Skin epidermis (tissue), 12 donors: ENCODE measurements at regions not wholly inside any gene's neighbourhood (a gene's known extent, or its start where the extent isn't known, plus 50 kb on each side); places are given as distances from the start of the nearest gene placed in this dataset.
A peak's percentile ranks its signal among the peaks of the same experiment; 100 is the strongest.

Experiments
- H3K27ac ChIP-seq, 21 experiments: fragments of 200-600 bp; sonication (generic) in 11 of 21; one replicate each; pipeline ENCODE4 v1.5.0; 2020; ENCODE audit warnings: mild to moderate bottlenecking in 3 of 21, inconsistent platforms in 2 of 21, moderate library complexity in 2 of 21
- H3K4me3 ChIP-seq, 7 experiments: fragments of 200-600 bp; sonication (generic) in 2 of 7; one replicate each; pipeline ENCODE4 v1.5.0; 2020; ENCODE audit warnings: inconsistent platforms in 2 of 7, mild to moderate bottlenecking in 2 of 7, moderate library complexity in 1 of 7

DNA sequence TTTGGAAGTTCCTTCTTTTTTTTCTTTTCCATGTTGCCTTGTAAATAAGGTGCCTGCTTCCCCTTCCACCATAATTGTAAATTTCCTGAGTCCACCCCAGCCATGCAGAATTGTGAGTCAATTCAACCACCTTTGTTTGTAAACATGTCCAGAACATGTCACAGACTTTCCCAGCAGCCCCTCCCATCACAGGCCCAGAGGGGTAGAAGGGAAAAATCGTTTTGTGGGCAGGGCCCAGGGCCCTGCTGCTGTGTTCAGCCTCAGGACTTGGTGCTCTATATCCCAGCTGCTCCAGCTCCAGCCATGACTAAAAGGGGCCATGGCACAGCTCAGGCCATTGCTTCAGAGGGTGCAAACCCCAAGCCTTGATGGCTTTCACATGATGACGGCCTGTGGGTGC lies 384.6 kb upstream of the NCAM2 start:
- no peak overlapping the region for H3K4me3 ChIP-seq
- H3K27ac ChIP-seq: no peak overlapping the region

- Histone ChIP-seq H3K27ac (no peak overlapping the region), H3K4me3 (no peak overlapping the region)
Measured at GRCh38 chr21:20617130-20617529, 381.1 kb upstream of the NCAM2 start.

DNA sequence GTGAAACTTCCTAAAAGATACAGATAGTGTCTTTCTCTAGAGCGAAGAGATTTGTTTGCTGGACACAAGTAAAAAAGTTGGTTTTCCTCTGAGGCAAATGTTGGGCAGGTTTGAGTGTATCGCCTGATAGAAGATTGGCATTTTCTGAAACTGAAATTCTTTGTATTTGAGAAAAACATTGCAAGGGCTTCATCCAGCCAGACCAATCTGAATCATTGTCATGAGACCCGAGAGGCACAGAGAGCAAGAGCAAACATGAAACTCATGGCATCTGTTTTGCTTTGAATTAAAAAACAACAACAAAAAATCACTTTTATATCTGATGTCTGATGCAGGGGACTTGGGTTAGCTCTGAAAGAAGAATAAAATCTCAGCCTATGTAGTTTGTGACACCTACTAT lies 379.3 kb upstream of the NCAM2 start:
- Histone ChIP-seq H3K27ac (no peak overlapping the region), H3K4me3 (no peak overlapping the region)

DNA sequence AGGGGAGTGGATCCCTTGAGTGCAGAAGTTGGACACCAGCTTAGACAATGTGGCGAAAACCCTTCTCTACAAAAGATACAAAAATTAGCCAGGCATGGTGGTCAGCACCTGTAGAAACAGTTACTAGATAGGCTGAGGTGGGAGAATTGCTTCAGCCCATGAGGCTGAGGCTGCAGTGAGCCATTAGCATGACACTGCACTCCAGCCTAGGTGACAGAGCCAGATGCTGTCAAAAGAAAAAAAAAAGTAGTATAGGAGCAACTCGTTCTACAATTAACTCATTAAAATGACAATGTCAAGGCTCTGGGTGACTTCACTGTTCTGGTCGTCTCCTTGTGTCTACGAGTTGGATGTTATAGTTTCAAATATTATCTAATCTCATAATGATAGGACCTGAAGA lies 370.6 kb upstream of the NCAM2 start:
- Histone ChIP-seq H3K4me3 (no peak overlapping the region), H3K27ac (no peak overlapping the region)

- no peak overlapping the region for H3K4me3 ChIP-seq
Measured at GRCh38 chr21:20631633-20632032, 366.6 kb upstream of the NCAM2 start.

GRCh38 chr21:20639026-20639425 lies 359.2 kb upstream of the NCAM2 start:
- Histone ChIP-seq H3K4me3 (no peak overlapping the region), H3K27ac (no peak overlapping the region)

More at GRCh38 chr21:20631633-20632032, 366.6 kb upstream of the NCAM2 start:
- no peak overlapping the region for H3K27ac ChIP-seq

GRCh38 chr21:20641241-20641640 lies 357.0 kb upstream of the NCAM2 start:
- Histone ChIP-seq H3K4me3 (no peak overlapping the region), H3K27ac (no peak overlapping the region)

DNA sequence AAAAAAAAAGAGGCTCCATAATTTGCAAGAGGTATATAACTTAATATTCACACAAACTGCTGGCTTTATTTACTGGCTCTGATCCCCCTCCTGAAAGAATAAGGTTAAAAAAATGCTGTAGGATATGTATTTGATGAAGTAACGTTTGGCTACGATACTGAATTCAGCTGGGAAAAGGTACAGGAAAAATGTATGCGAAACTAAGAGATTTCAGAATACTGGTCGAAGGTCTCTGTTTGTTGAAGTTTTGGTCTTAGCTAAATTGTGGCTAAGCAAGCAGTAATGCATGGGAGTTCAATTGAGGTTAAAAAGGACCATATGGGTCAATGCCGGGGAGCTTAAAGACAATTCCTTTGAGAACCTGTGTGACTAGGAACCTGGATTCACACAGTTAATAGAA lies 355.5 kb upstream of the NCAM2 start:
- Histone ChIP-seq H3K4me3 (no peak overlapping the region), H3K27ac (no peak overlapping the region)

GRCh38 chr21:20644552-20644951 lies 353.7 kb upstream of the NCAM2 start:
- H3K4me3 ChIP-seq: no peak overlapping the region
- no peak overlapping the region for H3K27ac ChIP-seq

DNA sequence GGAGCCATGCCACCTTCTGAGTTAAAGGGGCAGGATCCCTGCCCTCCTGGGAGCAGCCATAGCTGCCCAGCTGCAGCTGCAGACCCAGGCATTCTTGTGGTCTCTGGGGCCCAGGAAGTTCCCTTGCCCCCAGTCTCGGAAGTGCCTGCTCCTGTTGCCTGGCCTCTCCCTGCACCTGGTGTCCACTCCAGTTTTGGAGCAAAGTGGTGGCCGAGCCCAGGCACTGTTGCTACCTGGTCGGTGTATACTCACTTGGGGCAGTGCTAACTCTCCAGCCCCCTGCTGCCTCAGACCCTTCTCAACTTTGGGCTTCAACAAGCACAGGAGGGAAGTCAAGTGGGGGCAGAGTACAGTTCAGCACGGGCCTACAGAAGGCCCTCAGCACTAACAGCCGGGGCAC lies 352.9 kb upstream of the NCAM2 start:
- Histone ChIP-seq H3K4me3 (no peak overlapping the region), H3K27ac (no peak overlapping the region)

- no peak overlapping the region for H3K4me3 ChIP-seq
- H3K27ac ChIP-seq: peak overlapping the region in 1 of 21 experiments; percentile 14
Measured at GRCh38 chr21:20646431-20647165, 351.6 kb upstream of the NCAM2 start.

- H3K4me3 ChIP-seq: no peak overlapping the region
- no peak overlapping the region for H3K27ac ChIP-seq
Measured at GRCh38 chr21:20647607-20648006, 350.6 kb upstream of the NCAM2 start.

- H3K27ac ChIP-seq: no peak overlapping the region
Measured at GRCh38 chr21:20649231-20649630, 349.0 kb upstream of the NCAM2 start.

GRCh38 chr21:20652846-20653245 lies 345.4 kb upstream of the NCAM2 start:
- Histone ChIP-seq H3K27ac (no peak overlapping the region), H3K4me3 (no peak overlapping the region)

More at GRCh38 chr21:20649231-20649630, 349.0 kb upstream of the NCAM2 start:
- no peak overlapping the region for H3K4me3 ChIP-seq

GRCh38 chr21:20661246-20661645 lies 337.0 kb upstream of the NCAM2 start:
- Histone ChIP-seq H3K4me3 (no peak overlapping the region), H3K27ac (no peak overlapping the region)

DNA sequence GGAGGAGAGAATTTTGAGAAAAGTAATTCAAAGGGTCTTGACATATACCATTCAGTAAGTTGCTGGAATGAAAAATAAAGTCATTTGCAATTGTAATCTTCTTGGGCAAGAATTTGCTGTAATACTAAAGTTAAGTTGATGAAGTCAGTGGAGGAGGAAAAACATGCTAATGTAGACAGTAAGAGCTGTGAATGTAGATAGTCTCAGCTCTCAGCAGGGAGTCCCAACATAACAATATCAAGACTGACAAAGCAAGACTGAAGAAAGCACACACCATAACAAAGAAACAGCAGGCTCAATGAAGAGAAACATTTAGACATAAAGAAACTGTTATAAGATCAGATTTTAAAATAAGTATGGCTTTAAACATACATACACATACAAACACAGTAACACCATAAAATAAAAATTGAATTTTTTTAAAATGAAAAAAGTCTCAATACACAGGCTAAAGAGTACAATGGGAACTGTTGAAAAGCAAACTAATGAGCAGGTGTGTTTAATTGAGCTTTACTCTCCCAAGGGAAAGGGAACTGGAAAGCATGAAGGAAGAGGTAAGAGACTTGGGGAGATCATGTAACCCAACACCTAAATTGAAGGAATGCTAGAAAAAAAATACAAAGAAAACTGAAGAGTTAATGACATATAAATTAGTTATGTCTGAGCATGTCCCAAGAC lies 336.3 kb upstream of the NCAM2 start:
- H3K4me3 ChIP-seq: no peak overlapping the region
- H3K27ac ChIP-seq: no peak overlapping the region

DNA sequence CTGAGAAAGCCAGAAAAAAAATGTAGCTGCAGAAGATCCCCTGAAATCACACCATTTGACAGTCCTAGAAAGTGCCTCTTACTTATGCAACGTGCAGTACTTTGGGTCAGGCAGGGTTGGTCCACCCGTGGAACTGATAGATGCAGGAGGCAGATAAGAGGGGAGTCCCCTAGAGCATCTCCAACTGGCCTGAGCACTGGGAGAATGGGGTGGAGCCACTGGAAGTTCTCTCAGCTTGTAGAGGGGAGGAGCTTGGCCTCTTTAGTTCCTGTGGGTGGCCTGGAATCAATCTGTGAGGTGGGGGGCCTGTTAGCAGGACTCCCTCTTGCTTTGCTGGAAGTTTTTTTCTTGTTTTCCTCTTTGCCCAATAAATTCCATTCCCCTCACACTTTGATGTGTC lies 335.7 kb upstream of the NCAM2 start:
- no peak overlapping the region for H3K27ac ChIP-seq

DNA sequence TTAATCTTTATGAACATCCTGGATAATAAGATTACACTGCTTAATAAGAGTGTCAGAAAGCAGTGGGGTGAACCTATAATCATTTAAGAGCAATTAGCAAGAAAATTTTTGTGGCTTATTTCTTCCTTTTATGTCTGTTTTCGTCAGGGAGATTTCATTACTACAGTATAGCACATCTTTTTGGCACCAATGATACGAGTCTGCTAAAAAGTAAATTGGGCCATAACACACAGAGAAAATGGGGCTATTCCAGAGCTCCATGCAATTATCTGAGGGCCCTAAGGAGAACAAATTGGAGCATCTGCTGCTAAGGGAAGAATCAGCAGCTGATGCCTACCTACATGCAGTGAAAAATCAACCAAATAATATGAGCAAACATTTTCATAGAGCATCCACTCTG lies 330.3 kb upstream of the NCAM2 start:
- H3K4me3 ChIP-seq: no peak overlapping the region
- no peak overlapping the region for H3K27ac ChIP-seq

More for the DNA sequence above, 335.7 kb upstream of the NCAM2 start:
- H3K4me3 ChIP-seq: no peak overlapping the region

DNA sequence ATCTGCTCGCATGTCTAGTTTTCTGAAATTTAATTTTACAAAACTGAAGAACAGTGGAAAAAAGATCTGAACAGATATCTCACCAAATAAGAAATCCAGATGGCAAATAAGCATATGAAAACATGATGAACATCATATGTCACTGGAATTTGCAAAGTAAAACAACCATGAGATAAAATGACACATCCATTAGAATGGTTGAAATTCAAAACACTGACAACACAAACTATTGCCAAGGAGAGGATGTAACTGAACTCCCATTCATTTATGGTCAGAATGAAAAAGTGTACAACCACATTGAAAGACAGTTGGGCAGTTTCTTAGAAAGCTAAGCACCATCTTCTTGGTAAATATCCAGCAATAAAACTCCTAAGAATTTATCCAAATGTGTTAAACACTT lies 312.7 kb upstream of the NCAM2 start:
- H3K27ac ChIP-seq: no peak overlapping the region
- H3K4me3 ChIP-seq: no peak overlapping the region

DNA sequence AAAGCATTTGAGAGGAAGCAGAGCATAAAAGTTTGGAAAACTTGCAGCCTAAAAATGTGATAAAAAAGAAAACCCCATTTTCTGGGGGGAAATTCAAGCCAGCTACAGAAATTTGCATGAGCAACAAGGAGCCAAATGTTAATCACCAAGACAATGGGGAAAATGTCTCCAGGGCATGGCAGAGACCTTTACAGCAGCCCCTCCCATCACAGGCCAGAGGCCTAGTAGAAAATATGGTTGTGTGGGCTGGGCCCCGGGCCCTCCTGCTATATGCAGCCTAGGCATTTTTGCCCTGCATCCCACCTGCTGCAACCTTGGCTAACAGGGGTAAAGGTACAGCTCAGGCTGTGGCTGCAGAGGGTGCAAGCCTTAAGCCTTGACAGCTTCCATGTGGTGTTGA lies 299.6 kb upstream of the NCAM2 start:
- no peak overlapping the region for H3K27ac ChIP-seq
- no peak overlapping the region for H3K4me3 ChIP-seq

DNA sequence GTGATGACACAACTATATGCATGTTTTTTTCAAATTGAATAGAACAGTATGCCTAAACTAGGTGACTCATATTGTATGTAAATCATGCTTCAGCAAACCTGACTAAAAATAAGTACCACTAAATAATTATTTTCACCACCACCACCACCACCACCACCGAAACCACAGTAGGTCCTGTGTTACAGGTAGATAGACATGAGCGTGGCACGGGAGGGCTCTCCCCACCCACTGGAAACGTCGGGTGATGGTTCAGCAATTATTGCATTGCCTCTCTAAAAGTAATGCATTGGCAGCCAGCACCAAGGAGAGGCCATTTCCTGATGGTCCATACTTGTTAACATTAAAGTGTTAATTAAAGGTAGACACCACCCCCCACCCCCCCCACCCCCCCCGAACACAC lies 297.0 kb upstream of the NCAM2 start:
- no peak overlapping the region for H3K27ac ChIP-seq
- H3K4me3 ChIP-seq: no peak overlapping the region
